ENCODE measurements at regions not wholly inside any gene's neighbourhood (a gene's known extent, or its start where the extent isn't known, plus 50 kb on each side); places are given as distances from the start of the nearest gene placed in this dataset.

DNA sequence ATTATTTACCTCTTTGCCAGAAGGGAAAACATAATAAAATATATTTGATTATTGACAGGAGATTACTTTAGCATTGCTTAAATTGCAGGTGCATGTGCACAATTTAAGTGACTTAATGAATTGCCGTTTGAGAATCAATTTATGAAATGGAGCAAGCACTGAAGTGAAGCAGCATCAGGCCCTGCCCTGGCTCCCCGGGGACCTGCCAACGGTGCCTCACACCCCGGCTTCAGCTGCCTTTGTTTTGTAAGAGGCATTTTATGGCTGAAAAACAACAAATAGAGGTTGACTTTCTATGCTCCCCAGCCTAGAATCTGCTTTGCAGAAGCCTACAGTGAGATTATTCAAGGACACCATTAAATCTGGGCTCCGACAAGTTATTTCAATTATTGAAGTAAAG is 359.1 kb upstream of the IRX4 start:
- no peak for TF ChIP-seq CTCF (IDR thresholded peaks at IDR 0.05)
- DNase-seq, result no peak
- Mint-ChIP-seq H3K9me3 (peaks cover 11% of the 10 kb centered on the region), H3K4me1 (no peaks in the 10 kb centered on the region), H3K4me3 (no peak overlapping the region), H3K27me3 (ENCODE audit: low read depth, poor library complexity) (peaks cover 17% of the 10 kb centered on the region), H3K27ac (no peak overlapping the region), H3K36me3 (ENCODE audit: low read depth) (no peaks in the 10 kb centered on the region)

DNA sequence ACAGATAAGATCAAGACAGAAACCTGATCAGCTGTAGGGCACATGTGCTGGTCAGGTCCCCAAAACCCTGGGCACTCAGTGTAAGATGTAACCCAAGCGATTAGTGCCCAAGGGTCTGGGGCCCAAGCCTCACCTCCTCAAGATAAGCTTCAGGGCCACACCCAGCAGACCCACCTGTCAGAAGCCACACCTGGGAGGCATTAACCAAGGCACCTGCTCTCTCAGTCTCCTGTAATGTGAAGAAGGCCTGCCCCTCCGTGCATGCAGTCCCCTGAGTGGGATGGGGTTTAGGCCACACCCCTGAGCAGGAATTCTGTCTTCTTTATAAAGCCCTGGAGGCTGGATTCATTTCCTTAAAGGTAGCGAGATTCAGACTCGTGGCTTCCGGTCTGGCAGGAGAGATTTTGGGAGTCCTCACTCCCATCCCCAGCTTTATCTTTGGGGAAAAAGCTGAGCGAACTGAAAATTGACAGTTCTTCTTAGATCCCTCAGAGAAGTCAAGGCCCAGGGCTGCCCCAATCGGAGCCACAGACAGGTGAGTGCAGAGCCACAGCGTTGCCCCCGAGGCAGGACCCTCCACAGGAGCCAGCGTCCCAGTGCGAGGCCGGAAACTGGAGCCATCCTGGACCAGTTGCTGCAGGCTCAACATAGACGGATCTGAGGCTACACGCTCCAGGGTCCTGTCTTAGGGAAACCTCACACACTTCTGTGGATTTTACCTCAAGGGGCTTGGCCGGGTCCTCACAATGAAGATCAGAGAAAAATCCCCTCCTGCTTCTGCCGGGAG is 357.6 kb upstream of the IRX4 start:
- Mint-ChIP-seq H3K4me1 (no peaks in the 10 kb centered on the region), H3K36me3 (ENCODE audit: low read depth) (no peaks in the 10 kb centered on the region), H3K27me3 (ENCODE audit: low read depth, poor library complexity) (peaks cover 22% of the 10 kb centered on the region), H3K9me3 (peaks cover 22% of the 10 kb centered on the region), H3K4me3 (no peak overlapping the region), H3K27ac (no peak overlapping the region)
- no peak for DNase-seq
- no peak for TF ChIP-seq CTCF (IDR thresholded peaks at IDR 0.05)

GRCh38 chr5:2239201-2239910 is 356.6 kb upstream of the IRX4 start:
- Mint-ChIP-seq H3K27ac (no peak overlapping the region), H3K4me1 (no peaks in the 10 kb centered on the region), H3K27me3 (ENCODE audit: low read depth, poor library complexity) (peaks cover 22% of the 10 kb centered on the region), H3K9me3 (peaks cover 32% of the 10 kb centered on the region), H3K36me3 (ENCODE audit: low read depth) (no peaks in the 10 kb centered on the region), H3K4me3 (no peak overlapping the region)
- no peak for TF ChIP-seq CTCF (IDR thresholded peaks at IDR 0.05)
- DNase-seq, result no peak

- peaks cover 22% of the 10 kb centered on the region for H3K27me3 Mint-ChIP-seq (ENCODE audit: low read depth, poor library complexity)
- H3K9me3 Mint-ChIP-seq, result peaks cover 38% of the 10 kb centered on the region
- no peak for TF ChIP-seq CTCF (IDR thresholded peaks at IDR 0.05)
- H3K4me1 Mint-ChIP-seq, result no peaks in the 10 kb centered on the region
- no peak overlapping the region for H3K4me3 Mint-ChIP-seq
- no peak overlapping the region for H3K27ac Mint-ChIP-seq
- no peak for DNase-seq
- H3K36me3 Mint-ChIP-seq (ENCODE audit: low read depth), result no peaks in the 10 kb centered on the region
Observed at GRCh38 chr5:2238732-2239131, 356.0 kb upstream of the IRX4 start.

GRCh38 chr5:2227433-2227832 is 344.7 kb upstream of the IRX4 start:
- Mint-ChIP-seq H3K4me3 (no peak overlapping the region), H3K27me3 (ENCODE audit: low read depth, poor library complexity) (peaks cover 18% of the 10 kb centered on the region), H3K9me3 (no peaks in the 10 kb centered on the region), H3K27ac (no peak overlapping the region), H3K36me3 (ENCODE audit: low read depth) (no peaks in the 10 kb centered on the region), H3K4me1 (peaks cover 5% of the 10 kb centered on the region)
- DNase-seq, result no peak
- no peak for TF ChIP-seq CTCF (IDR thresholded peaks at IDR 0.05)
